Endothelial cell of umbilical vein (primary cell): ENCODE measurements at regions not wholly inside any gene's neighbourhood (a gene's known extent, or its start where the extent isn't known, plus 50 kb on each side); places are given as distances from the start of the nearest gene placed in this dataset.
"Not testable (repeated sequence)": the region's sequence is repeated elsewhere in the genome, so short reads cannot be mapped to it uniquely, and the experiment has no call there.

Source experiments
- BruUV-seq: library from RNA; stranded (reverse); fragments of 400-500 nt; replicated peaks from 2 replicates; lab custom pipeline; 2021; lab: Mats Ljungman, UMichigan
- CTCF ChIA-PET: fragments of 300-600, 350-600 bp; sonication (Branson Sonifier 250); formaldehyde crosslinking; loops from one replicate; lab custom pipeline; 2021; ENCODE audit warnings: antibody characterized with exemption, inconsistent platforms; lab: Charles Lee
- POLR2A ChIA-PET: fragments of 300-600, 350-600 bp; sonication (Branson Sonifier 250); formaldehyde crosslinking; loops from one replicate; lab custom pipeline; 2021; ENCODE audit warnings: antibody characterized with exemption, inconsistent platforms; lab: Charles Lee
- DNase-seq: peaks from one replicate; pipeline ENCODE4 v3.0.0-alpha.2; 2011; ENCODE audit warnings: low read depth, low spot score
- FAIRE-seq: peaks from 2 replicates; lab custom pipeline; 2011; peaks lifted over from hg19 to GRCh38; lab: Jason Lieb, UNC
- H2AFZ ChIP-seq: 2 replicates; pipeline ENCODE4 v1.6.0; 2012; ENCODE audit warnings: low read depth, low read length, control low read depth, inconsistent platforms
- H3K27ac ChIP-seq: 2 replicates; pipeline ENCODE4 v1.5.1; 2011; ENCODE audit warnings: low read depth, mild to moderate bottlenecking, control low read depth, low read length, moderate library complexity; ENCODE audit not compliant: insufficient read depth
- H3K27me3 ChIP-seq, 2 experiments: 2 replicates each; pipeline versions ENCODE4 v1.6.0 to v1.6.1; 2011; ENCODE audit warnings: low read length in 2 of 2, mixed read lengths in 1 of 2; ENCODE audit not compliant: control insufficient read depth in 2 of 2, insufficient read depth in 2 of 2
- H3K36me3 ChIP-seq, 2 experiments: 2 replicates in 1 of 2; 3 replicates in 1 of 2; pipeline ENCODE4 v1.5.1; 2011; ENCODE audit warnings: low read length in 2 of 2, mild to moderate bottlenecking in 1 of 2, moderate library complexity in 1 of 2; ENCODE audit not compliant: control insufficient read depth in 2 of 2, insufficient read depth in 2 of 2; ENCODE audit errors: extremely low read depth in 1 of 2
- H3K4me1 ChIP-seq: 3 replicates; pipeline ENCODE4 v1.5.1; 2011; ENCODE audit warnings: mild to moderate bottlenecking, low read length; ENCODE audit not compliant: control insufficient read depth, insufficient read depth; ENCODE audit errors: extremely low read depth
- H3K4me2 ChIP-seq: 2 replicates; pipeline ENCODE4 v1.6.1; 2011; ENCODE audit warnings: low read length, control low read depth, mixed read lengths; ENCODE audit not compliant: insufficient read depth
- H3K4me3 ChIP-seq, 3 experiments: fragments of 200-600 bp in 1 of 3; sonication (generic), shearing (Covaris generic) in 1 of 3; replicated peaks in 1 of 3; 2 replicates each; pipeline ENCODE4 v1.5.1; 2011 to 2016; ENCODE audit warnings: control low read depth in 3 of 3, low read length in 3 of 3, mild to moderate bottlenecking in 2 of 3, inconsistent platforms in 1 of 3, low read depth in 1 of 3, moderate library complexity in 1 of 3; ENCODE audit not compliant: insufficient read depth in 1 of 3
- H3K79me2 ChIP-seq: 2 replicates; pipeline ENCODE4 v1.6.0; 2012; ENCODE audit warnings: low read length, inconsistent platforms; ENCODE audit not compliant: control insufficient read depth, insufficient read depth
- H3K9ac ChIP-seq: replicated peaks from 2 replicates; pipeline ENCODE3; 2011; ENCODE audit warnings: low read length, control low read depth; ENCODE audit not compliant: insufficient read depth; ENCODE audit errors: extremely low read depth
- H3K9me1 ChIP-seq: replicated peaks from 3 replicates; pipeline ENCODE4 v1.6.0; 2011; ENCODE audit warnings: mild to moderate bottlenecking, low read length; ENCODE audit not compliant: control insufficient read depth, insufficient read depth; ENCODE audit errors: extremely low read depth
- H3K9me3 ChIP-seq: replicated peaks from 2 replicates; pipeline ENCODE4 v1.5.1; 2012; ENCODE audit warnings: low read length, inconsistent platforms; ENCODE audit not compliant: control insufficient read depth, insufficient read depth
- H4K20me1 ChIP-seq: replicated peaks from 2 replicates; pipeline ENCODE3; 2011; ENCODE audit warnings: mild to moderate bottlenecking, low read length; ENCODE audit not compliant: control insufficient read depth, insufficient read depth; ENCODE audit errors: extremely low read depth
- CTCF ChIP-seq, 2 donors: IDR thresholded peaks; 1 replicate in 1 of 2; 2 replicates in 1 of 2; pipeline ENCODE4 v1.5.1; 2011; ENCODE audit warnings: low read length in 2 of 2, mild to moderate bottlenecking in 2 of 2, moderate library complexity in 2 of 2, control low read depth in 1 of 2, inconsistent platforms in 1 of 2, low read depth in 1 of 2; ENCODE audit not compliant: insufficient read depth in 1 of 2; ENCODE audit errors: extremely low read depth in 1 of 2
- EZH2 ChIP-seq: IDR thresholded peaks from 2 replicates; pipeline ENCODE4 v1.6.1; 2012; ENCODE audit warnings: borderline replicate concordance, low read depth, mild to moderate bottlenecking, moderate library complexity, low read length, inconsistent platforms; ENCODE audit not compliant: severe bottlenecking
- GATA2 ChIP-seq: IDR thresholded peaks from 2 replicates; pipeline ENCODE4 v1.7.0; 2011; ENCODE audit warnings: low read depth, mild to moderate bottlenecking, moderate library complexity, mixed read lengths, low read length; ENCODE audit not compliant: insufficient read length, insufficient read depth
- MAX ChIP-seq: IDR thresholded peaks from 2 replicates; pipeline ENCODE4 v1.6.1; 2011; ENCODE audit not compliant: insufficient read depth, insufficient read length
- MYC ChIP-seq: IDR thresholded peaks from one replicate; pipeline ENCODE4 v1.6.1; 2011; ENCODE audit warnings: mild to moderate bottlenecking, low read depth, low read length
- POLR2A ChIP-seq: IDR thresholded peaks from 2 replicates; pipeline ENCODE4 v1.6.1; 2012; ENCODE audit warnings: low read depth, mild to moderate bottlenecking, control low read depth, low read length
- dilution Hi-C: fragments of 300-500 bp; cut with MboI; formaldehyde crosslinking; loops from one replicate; pipeline ENCODE4 v1.15.0; 2019; ENCODE audit warnings: low sequenced_read_pairs; ENCODE audit not compliant: extremely low pct_ligation_motif_present
- intact Hi-C: fragments of 100-400 bp; cut with micrococcal nuclease; formaldehyde crosslinking; loops from one replicate; pipeline ENCODE4 v1.10.0; 2022

GRCh38 chr6:85712346-85712745, 69.7 kb upstream of the SYNCRIP start:
- Histone ChIP-seq H2AFZ (no peak overlapping the region), H3K9me1 (no peaks in the 10 kb centered on the region), H3K9ac (no peak overlapping the region), H4K20me1 (no peaks in the 10 kb centered on the region), H3K4me2 (no peak overlapping the region), H3K4me3 (no peak overlapping the region), H3K4me1 (no peaks in the 10 kb centered on the region), H3K79me2 (no peaks in the 10 kb centered on the region), H3K27me3 (no peaks in the 10 kb centered on the region), H3K9me3 (no peaks in the 10 kb centered on the region), H3K36me3 (no peaks in the 10 kb centered on the region), H3K27ac (no peak overlapping the region)
- FAIRE-seq (no peak), DNase-seq (no peak)
- BruUV-seq, result no TSS peak
- ChIA-PET CTCF (interaction anchor here (0.7 kb wide), 1 partner anchor 12 kb away, joined by 3 read pairs; no protein-coding TSS in a partner anchor), POLR2A (no interaction called here)
- TF ChIP-seq GATA2, result no peak
- no peak for TF ChIP-seq POLR2A
- TF ChIP-seq CTCF (IDR thresholded peaks at IDR 0.05; ENCODE audit: extremely low read depth in 1 of 2, insufficient read depth in 1 of 2, low read depth in 1 of 2, low read length in 2 of 2), result no peak
- TF ChIP-seq MAX, result no peak
- no peak for TF ChIP-seq EZH2
- TF ChIP-seq MYC, result no peak
- intact Hi-C loops (no loop called here), dilution Hi-C loops (no loop called here)

GRCh38 chr6:85707515-85708145, 64.9 kb upstream of the SYNCRIP start:
- H3K79me2 ChIP-seq, H3K36me3 ChIP-seq, H3K9me1 ChIP-seq, H2AFZ ChIP-seq, H3K9me3 ChIP-seq, POLR2A ChIA-PET, H3K27ac ChIP-seq, intact Hi-C loops, H3K9ac ChIP-seq, H3K4me3 ChIP-seq, CTCF ChIA-PET, FAIRE-seq, BruUV-seq, H3K4me1 ChIP-seq, H3K27me3 ChIP-seq, H3K4me2 ChIP-seq, DNase-seq, dilution Hi-C loops, H4K20me1 ChIP-seq: not testable (repeated sequence)
